ENCODE measurements at regions not wholly inside any gene's neighbourhood (a gene's known extent, or its start where the extent isn't known, plus 50 kb on each side); places are given as distances from the start of the nearest gene placed in this dataset.

DNA sequence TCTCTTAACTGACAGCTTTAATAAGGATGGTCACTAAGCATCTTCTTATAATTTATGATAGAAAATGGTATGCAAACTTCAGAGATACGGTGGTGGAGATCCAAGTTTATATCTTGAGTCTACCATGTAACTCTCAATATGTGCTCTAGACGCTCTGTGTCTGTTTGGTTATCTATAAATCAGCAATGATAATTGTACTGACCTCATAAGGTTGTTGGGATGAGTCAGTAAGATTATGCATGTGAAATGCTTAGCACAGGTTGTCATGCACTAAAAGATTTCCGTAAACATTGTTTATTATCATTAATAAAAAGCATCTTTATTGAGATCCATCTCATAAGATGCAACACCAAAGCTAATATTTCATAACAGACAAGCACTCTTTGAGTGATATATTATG, 1094.9 kb upstream of the EEF2KMT start:
- no peaks in the 10 kb centered on the region for H3K4me1 ChIP-seq (ENCODE audit: control insufficient read depth in 2 of 3, insufficient read depth in 2 of 3, low read depth in 1 of 3, low read length in 3 of 3)
- H3K4me3 ChIP-seq (ENCODE audit: low read length in 3 of 3), result no peak overlapping the region
- DNase-seq (no peak), FAIRE-seq (no peak)
- H3K27ac ChIP-seq (ENCODE audit: low read depth in 2 of 2, low read length in 2 of 2), result no peak overlapping the region
- TF ChIP-seq, protein P1, sequence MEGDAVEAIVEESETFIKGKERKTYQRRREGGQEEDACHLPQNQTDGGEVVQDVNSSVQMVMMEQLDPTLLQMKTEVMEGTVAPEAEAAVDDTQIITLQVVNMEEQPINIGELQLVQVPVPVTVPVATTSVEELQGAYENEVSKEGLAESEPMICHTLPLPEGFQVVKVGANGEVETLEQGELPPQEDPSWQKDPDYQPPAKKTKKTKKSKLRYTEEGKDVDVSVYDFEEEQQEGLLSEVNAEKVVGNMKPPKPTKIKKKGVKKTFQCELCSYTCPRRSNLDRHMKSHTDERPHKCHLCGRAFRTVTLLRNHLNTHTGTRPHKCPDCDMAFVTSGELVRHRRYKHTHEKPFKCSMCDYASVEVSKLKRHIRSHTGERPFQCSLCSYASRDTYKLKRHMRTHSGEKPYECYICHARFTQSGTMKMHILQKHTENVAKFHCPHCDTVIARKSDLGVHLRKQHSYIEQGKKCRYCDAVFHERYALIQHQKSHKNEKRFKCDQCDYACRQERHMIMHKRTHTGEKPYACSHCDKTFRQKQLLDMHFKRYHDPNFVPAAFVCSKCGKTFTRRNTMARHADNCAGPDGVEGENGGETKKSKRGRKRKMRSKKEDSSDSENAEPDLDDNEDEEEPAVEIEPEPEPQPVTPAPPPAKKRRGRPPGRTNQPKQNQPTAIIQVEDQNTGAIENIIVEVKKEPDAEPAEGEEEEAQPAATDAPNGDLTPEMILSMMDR (IDR thresholded peaks at IDR 0.05; ENCODE audit: borderline replicate concordance, extremely low read depth, insufficient read depth), result no peak
- H3K27me3 ChIP-seq (ENCODE audit: control insufficient read depth, insufficient read depth, low read length), result no peaks in the 10 kb centered on the region
- no peak overlapping the region for H3K9ac ChIP-seq (ENCODE audit: low read length in 3 of 3)
- H3K36me3 ChIP-seq (ENCODE audit: control insufficient read depth in 2 of 3, insufficient read depth in 3 of 3, low read length in 3 of 3), result no peaks in the 10 kb centered on the region
- intact Hi-C loops (cut with DNase I), result no loop called here
- no peaks in the 10 kb centered on the region for H3K9me3 ChIP-seq (ENCODE audit: control insufficient read depth in 2 of 3, insufficient read depth in 1 of 3, low read length in 3 of 3)

DNA sequence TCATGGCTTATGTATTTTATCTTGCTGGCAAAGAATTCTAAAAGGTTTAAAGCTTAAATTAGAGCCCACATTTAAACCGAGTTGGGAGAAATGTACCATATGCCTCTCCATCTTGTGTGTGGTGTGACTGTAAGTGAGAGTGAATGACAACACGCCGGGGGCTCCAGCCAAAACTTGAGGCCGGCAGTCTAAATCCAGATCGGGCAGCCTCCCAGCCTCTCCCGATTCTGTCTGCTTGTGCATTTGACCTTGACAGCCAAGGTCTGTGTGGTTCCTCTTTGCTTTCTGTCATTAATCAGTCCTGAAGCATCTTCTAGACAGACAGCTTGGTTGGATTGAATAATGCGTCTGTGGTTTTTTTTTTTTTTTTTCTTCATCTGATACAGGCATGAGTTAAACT, 1093.2 kb upstream of the EEF2KMT start:
- H3K36me3 ChIP-seq (ENCODE audit: control insufficient read depth in 2 of 3, insufficient read depth in 3 of 3, low read length in 3 of 3), result no peaks in the 10 kb centered on the region
- H3K9me3 ChIP-seq (ENCODE audit: control insufficient read depth in 2 of 3, insufficient read depth in 1 of 3, low read length in 3 of 3), result no peaks in the 10 kb centered on the region
- intact Hi-C loops (cut with DNase I), result no loop called here
- DNase-seq (no peak), FAIRE-seq (no peak)
- no peak overlapping the region for H3K9ac ChIP-seq (ENCODE audit: low read length in 3 of 3)
- no peak overlapping the region for H3K27ac ChIP-seq (ENCODE audit: low read depth in 2 of 2, low read length in 2 of 2)
- H3K4me3 ChIP-seq (ENCODE audit: low read length in 3 of 3), result no peak overlapping the region
- H3K4me1 ChIP-seq (ENCODE audit: control insufficient read depth in 2 of 3, insufficient read depth in 2 of 3, low read depth in 1 of 3, low read length in 3 of 3), result no peaks in the 10 kb centered on the region
- no peaks in the 10 kb centered on the region for H3K27me3 ChIP-seq (ENCODE audit: control insufficient read depth, insufficient read depth, low read length)
- TF ChIP-seq, protein P1 (IDR thresholded peaks at IDR 0.05; ENCODE audit: borderline replicate concordance, extremely low read depth, insufficient read depth), result no peak

DNA sequence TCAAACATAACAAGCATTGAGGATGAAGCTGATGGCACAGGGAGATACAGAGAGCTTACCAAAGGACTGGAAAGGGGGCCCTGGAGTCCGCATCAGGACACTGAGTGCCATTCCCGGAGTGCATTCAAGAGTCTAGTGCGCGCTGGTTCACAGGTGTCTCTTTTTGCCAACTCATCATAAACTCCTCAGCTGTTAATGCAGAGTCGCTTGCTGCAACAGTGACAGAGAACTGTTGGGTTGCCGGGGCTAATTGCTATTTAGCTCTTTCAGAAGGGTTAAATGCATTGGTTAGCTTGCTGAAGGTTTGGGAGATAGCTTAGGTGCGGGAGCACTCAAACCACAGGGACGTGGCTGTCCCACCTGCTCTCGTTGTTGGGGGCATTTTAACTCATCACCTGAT, 1091.6 kb upstream of the EEF2KMT start:
- no peaks in the 10 kb centered on the region for H3K9me3 ChIP-seq (ENCODE audit: control insufficient read depth in 2 of 3, insufficient read depth in 1 of 3, low read length in 3 of 3)
- no peak overlapping the region for H3K4me3 ChIP-seq (ENCODE audit: low read length in 3 of 3)
- no peaks in the 10 kb centered on the region for H3K36me3 ChIP-seq (ENCODE audit: control insufficient read depth in 2 of 3, insufficient read depth in 3 of 3, low read length in 3 of 3)
- H3K9ac ChIP-seq (ENCODE audit: low read length in 3 of 3), result no peak overlapping the region
- FAIRE-seq (no peak), DNase-seq (no peak)
- TF ChIP-seq, protein P1 (IDR thresholded peaks at IDR 0.05; ENCODE audit: borderline replicate concordance, extremely low read depth, insufficient read depth), result no peak
- H3K27ac ChIP-seq (ENCODE audit: low read depth in 2 of 2, low read length in 2 of 2), result no peak overlapping the region
- H3K27me3 ChIP-seq (ENCODE audit: control insufficient read depth, insufficient read depth, low read length), result no peaks in the 10 kb centered on the region
- H3K4me1 ChIP-seq (ENCODE audit: control insufficient read depth in 2 of 3, insufficient read depth in 2 of 3, low read depth in 1 of 3, low read length in 3 of 3), result no peaks in the 10 kb centered on the region
- intact Hi-C loops (cut with DNase I), result no loop called here

DNA sequence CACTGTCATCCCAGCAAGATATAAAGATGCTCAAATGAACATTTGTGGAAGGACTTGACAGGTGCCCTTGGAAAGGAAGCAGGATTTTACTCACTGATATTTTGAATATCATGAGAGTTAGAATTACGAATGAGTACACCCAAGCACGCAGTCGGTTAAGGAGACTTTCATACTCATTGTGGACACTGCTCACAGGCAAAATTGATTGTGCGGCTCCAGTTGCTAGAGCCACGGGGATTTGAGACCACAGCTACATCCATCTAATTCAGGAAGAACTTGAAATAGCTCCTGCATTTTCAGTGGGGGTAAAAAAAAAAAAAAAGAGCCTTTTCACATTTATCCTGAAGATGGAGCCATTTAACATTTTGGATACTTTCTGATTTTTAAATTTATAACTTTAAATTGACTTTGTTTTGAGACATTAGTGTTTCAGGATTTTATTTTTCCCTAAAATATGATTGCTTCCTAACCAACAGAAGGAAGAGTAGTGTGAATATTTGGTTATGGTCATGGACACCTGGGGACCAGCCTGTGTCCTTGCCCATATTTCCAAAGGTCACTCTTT, 1080.1 kb upstream of the EEF2KMT start:
- Histone ChIP-seq H3K9ac (ENCODE audit: low read length in 3 of 3) (no peak overlapping the region), H3K27ac (ENCODE audit: low read depth in 2 of 2, low read length in 2 of 2) (no peak overlapping the region), H3K9me3 (ENCODE audit: control insufficient read depth in 2 of 3, insufficient read depth in 1 of 3, low read length in 3 of 3) (no peaks in the 10 kb centered on the region), H3K27me3 (ENCODE audit: control insufficient read depth, insufficient read depth, low read length) (no peaks in the 10 kb centered on the region), H3K4me1 (ENCODE audit: control insufficient read depth in 2 of 3, insufficient read depth in 2 of 3, low read depth in 1 of 3, low read length in 3 of 3) (no peaks in the 10 kb centered on the region), H3K4me3 (ENCODE audit: low read length in 3 of 3) (no peak overlapping the region), H3K36me3 (ENCODE audit: control insufficient read depth in 2 of 3, insufficient read depth in 3 of 3, low read length in 3 of 3) (no peaks in the 10 kb centered on the region)
- no peak for DNase-seq
- TF ChIP-seq, protein P1 (IDR thresholded peaks at IDR 0.05; ENCODE audit: borderline replicate concordance, extremely low read depth, insufficient read depth), result no peak
- intact Hi-C loops (cut with DNase I), result no loop called here
- FAIRE-seq, result no peak
